Left ventricle myocardium inferior (tissue), 1 donor: ENCODE measurements at regions not wholly inside any gene's neighbourhood (a gene's known extent, or its start where the extent isn't known, plus 50 kb on each side); places are given as distances from the start of the nearest gene placed in this dataset.
"Not testable (repeated sequence)": the region's sequence is repeated elsewhere in the genome, so short reads cannot be mapped to it uniquely, and the experiment has no call there.

Experiments used
- DNase-seq: peaks from one replicate; pipeline ENCODE4 v3.0.0-alpha.2; 2020
- H3K27ac ChIP-seq: fragments of 200-600 bp; replicated peaks from 2 replicates; pipeline ENCODE4 v1.8.0; 2021
- H3K27me3 ChIP-seq: fragments of 200-600 bp; 2 replicates; pipeline ENCODE4 v1.8.0; 2021; ENCODE audit warnings: low read depth
- H3K36me3 ChIP-seq: fragments of 200-600 bp; 2 replicates; pipeline ENCODE4 v1.8.0; 2021
- H3K4me1 ChIP-seq: fragments of 200-600 bp; 2 replicates; pipeline ENCODE4 v1.8.0; 2021
- H3K4me3 ChIP-seq: fragments of 200-600 bp; 2 replicates; pipeline ENCODE4 v1.8.0; 2021; ENCODE audit warnings: mild to moderate bottlenecking, moderate library complexity
- H3K9me3 ChIP-seq: fragments of 200-600 bp; replicated peaks from 2 replicates; pipeline ENCODE4 v1.8.0; 2021
- CTCF ChIP-seq: fragments of 200-600 bp; IDR thresholded peaks from 2 replicates; pipeline ENCODE4 v1.8.0; 2021; ENCODE audit warnings: antibody characterized with exemption, mild to moderate bottlenecking, borderline replicate concordance
- intact Hi-C: fragments of 100-400 bp; cut with micrococcal nuclease; formaldehyde crosslinking; loops from one replicate; pipeline ENCODE4 v1.11.0; 2022
- donor health status: DM: no; HTN: yes; CAD: no; lungs with severe emphysema.

GRCh38 chr20:12528591-12529041 is 480.2 kb upstream of the SPTLC3 start:
- Histone ChIP-seq H3K27ac (no peak overlapping the region), H3K27me3 (no peaks in the 10 kb centered on the region), H3K36me3 (no peaks in the 10 kb centered on the region), H3K4me1 (no peaks in the 10 kb centered on the region), H3K4me3 (no peak overlapping the region), H3K9me3 (peaks cover 14% of the 10 kb centered on the region)
- intact Hi-C loops = no loop called here
- DNase-seq = no peak
- no peak for TF ChIP-seq CTCF

- peaks cover 20% of the 10 kb centered on the region for H3K9me3 ChIP-seq
- no peaks in the 10 kb centered on the region for H3K4me1 ChIP-seq
- no peaks in the 10 kb centered on the region for H3K36me3 ChIP-seq
- H3K27me3 ChIP-seq = no peaks in the 10 kb centered on the region
- H3K27ac ChIP-seq = no peak overlapping the region
- no peak overlapping the region for H3K4me3 ChIP-seq
- no peak for DNase-seq
- intact Hi-C loops = no loop called here
- no peak for TF ChIP-seq CTCF
Measured at GRCh38 chr20:12531626-12532025, 477.1 kb upstream of the SPTLC3 start.

- no peaks in the 10 kb centered on the region for H3K36me3 ChIP-seq
- intact Hi-C loops = no loop called here
- no peaks in the 10 kb centered on the region for H3K4me1 ChIP-seq
- TF ChIP-seq CTCF = no peak
- DNase-seq = no peak
- H3K4me3 ChIP-seq = no peak overlapping the region
- no peak overlapping the region for H3K27ac ChIP-seq
- H3K9me3 ChIP-seq = peaks cover 37% of the 10 kb centered on the region
- no peaks in the 10 kb centered on the region for H3K27me3 ChIP-seq
Measured at GRCh38 chr20:12535316-12535715, 473.5 kb upstream of the SPTLC3 start.

- Histone ChIP-seq H3K36me3 (no peaks in the 10 kb centered on the region), H3K27ac (no peak overlapping the region), H3K4me3 (no peak overlapping the region), H3K4me1 (no peaks in the 10 kb centered on the region), H3K9me3 (peaks cover 37% of the 10 kb centered on the region), H3K27me3 (no peaks in the 10 kb centered on the region)
- intact Hi-C loops = no loop called here
- no peak for DNase-seq
- TF ChIP-seq CTCF = no peak
Measured at GRCh38 chr20:12535770-12536169, 473.0 kb upstream of the SPTLC3 start.

- intact Hi-C loops = no loop called here
- no peak for DNase-seq
- no peaks in the 10 kb centered on the region for H3K9me3 ChIP-seq
- H3K4me3 ChIP-seq = no peak overlapping the region
- H3K4me1 ChIP-seq = no peaks in the 10 kb centered on the region
- no peaks in the 10 kb centered on the region for H3K36me3 ChIP-seq
- H3K27ac ChIP-seq = no peak overlapping the region
- H3K27me3 ChIP-seq = no peaks in the 10 kb centered on the region
- TF ChIP-seq CTCF = no peak
Measured at GRCh38 chr20:12554426-12554825, 454.3 kb upstream of the SPTLC3 start.

- no peak for TF ChIP-seq CTCF
- H3K36me3 ChIP-seq = no peaks in the 10 kb centered on the region
- intact Hi-C loops = no loop called here
- no peak overlapping the region for H3K27ac ChIP-seq
- no peak overlapping the region for H3K4me3 ChIP-seq
- H3K4me1 ChIP-seq = no peaks in the 10 kb centered on the region
- H3K27me3 ChIP-seq = no peaks in the 10 kb centered on the region
- H3K9me3 ChIP-seq = peaks cover 1% of the 10 kb centered on the region
- no peak for DNase-seq
Measured at GRCh38 chr20:12555369-12555768, 453.4 kb upstream of the SPTLC3 start.

GRCh38 chr20:12555849-12556248 is 452.9 kb upstream of the SPTLC3 start:
- DNase-seq, intact Hi-C loops: not testable (repeated sequence)

More at GRCh38 chr20:12555849-12556248, 452.9 kb upstream of the SPTLC3 start:
- H3K9me3 ChIP-seq, H3K4me3 ChIP-seq, H3K27me3 ChIP-seq, H3K27ac ChIP-seq, H3K36me3 ChIP-seq, H3K4me1 ChIP-seq: not testable (repeated sequence)
